Lower leg skin (tissue), 3 donors: ENCODE measurements at regions not wholly inside any gene's neighbourhood (a gene's known extent, or its start where the extent isn't known, plus 50 kb on each side); places are given as distances from the start of the nearest gene placed in this dataset.
"Not testable (repeated sequence)": the region's sequence is repeated elsewhere in the genome, so short reads cannot be mapped to it uniquely, and the experiment has no call there.

Source experiments
- CTCF ChIP-seq, 3 donors: fragments of 450-650 bp; IDR thresholded peaks; one replicate each; pipeline ENCODE4 v1.5.1; 2016; ENCODE audit warnings: antibody characterized with exemption in 3 of 3, mild to moderate bottlenecking in 3 of 3, moderate library complexity in 2 of 3
- POLR2A ChIP-seq, 2 donors: fragments of 450-650 bp; IDR thresholded peaks; one replicate each; pipeline ENCODE4 v1.6.1; 2016 to 2017; ENCODE audit warnings: antibody characterized with exemption in 2 of 2, mild to moderate bottlenecking in 1 of 2, moderate library complexity in 1 of 2

- not testable (repeated sequence) for TF ChIP-seq POLR2A, CTCF (IDR thresholded peaks at IDR 0.05)
Observed at GRCh38 chr9:16066201-16066600, 513.4 kb downstream of the CCDC171 start.
